Upper lobe of left lung (tissue), 4 donors: ENCODE measurements at regions not wholly inside any gene's neighbourhood (a gene's known extent, or its start where the extent isn't known, plus 50 kb on each side); places are given as distances from the start of the nearest gene placed in this dataset.

Experiments used
- POLR2A ChIP-seq, 4 donors: fragments of 450-650 bp; IDR thresholded peaks; one replicate each; pipeline ENCODE4 v1.5.1; 2016 to 2017; ENCODE audit warnings: antibody characterized with exemption in 4 of 4, mild to moderate bottlenecking in 2 of 4
- POLR2AphosphoS5 ChIP-seq, 2 donors: sonication (generic); formaldehyde crosslinking; IDR thresholded peaks; one replicate each; pipeline ENCODE4 v1.5.1; 2017; ENCODE audit warnings: antibody characterized with exemption in 2 of 2

DNA sequence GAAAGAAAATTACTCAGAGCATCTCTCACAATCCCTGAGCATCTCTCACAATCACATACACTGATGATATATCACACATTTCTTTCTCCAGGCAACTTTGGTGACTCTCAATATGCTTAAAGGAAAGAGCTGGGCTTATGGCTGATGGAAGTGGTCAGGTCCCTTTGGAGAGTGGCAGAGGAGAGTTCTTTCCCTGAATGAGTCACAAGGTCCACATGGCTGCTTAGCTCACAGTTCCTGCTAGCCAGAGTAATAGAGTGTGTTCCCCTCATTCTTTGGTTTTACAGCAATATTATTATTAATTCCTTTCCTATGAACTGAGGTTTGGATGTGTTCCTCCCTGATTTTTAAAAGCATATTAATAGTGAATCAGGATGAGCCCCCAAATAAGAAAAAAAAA is 287.4 kb downstream of the C7orf25 start:
- TF ChIP-seq POLR2A (IDR thresholded peaks at IDR 0.05): no peak
- TF ChIP-seq POLR2AphosphoS5 (IDR thresholded peaks at IDR 0.05): no peak
